HG03521 (cell line): ENCODE measurements at regions not wholly inside any gene's neighbourhood (a gene's known extent, or its start where the extent isn't known, plus 50 kb on each side); places are given as distances from the start of the nearest gene placed in this dataset.

ENCODE experiments used
- ATAC-seq: cut with Tn5 transposase; IDR thresholded peaks from one replicate; pipeline ENCODE4 v1.9.1; 2021; ENCODE audit warnings: mild to moderate bottlenecking, moderate library complexity; ENCODE audit not compliant: unreplicated experiment

DNA sequence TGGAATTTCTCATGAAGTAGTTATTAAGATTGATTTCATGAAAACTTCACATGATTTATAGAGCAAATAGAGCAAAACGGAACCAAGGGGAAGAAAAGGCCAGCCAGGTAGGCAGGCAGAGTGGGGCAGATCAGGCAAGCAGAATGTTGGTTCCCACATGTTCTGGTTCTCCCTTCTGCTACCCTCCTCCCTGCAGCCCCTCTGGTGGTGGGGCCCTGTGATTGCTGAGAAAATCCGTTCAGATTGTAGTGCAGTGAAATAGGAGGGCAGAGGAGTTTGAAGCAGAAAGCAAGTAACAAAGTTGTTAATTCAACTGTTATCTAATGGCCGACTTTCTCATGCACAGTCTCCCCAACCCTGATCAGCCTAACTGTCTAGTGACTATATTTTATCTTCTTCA lies 185.3 kb downstream of the MID1IP1 start:
- no peak for ATAC-seq

DNA sequence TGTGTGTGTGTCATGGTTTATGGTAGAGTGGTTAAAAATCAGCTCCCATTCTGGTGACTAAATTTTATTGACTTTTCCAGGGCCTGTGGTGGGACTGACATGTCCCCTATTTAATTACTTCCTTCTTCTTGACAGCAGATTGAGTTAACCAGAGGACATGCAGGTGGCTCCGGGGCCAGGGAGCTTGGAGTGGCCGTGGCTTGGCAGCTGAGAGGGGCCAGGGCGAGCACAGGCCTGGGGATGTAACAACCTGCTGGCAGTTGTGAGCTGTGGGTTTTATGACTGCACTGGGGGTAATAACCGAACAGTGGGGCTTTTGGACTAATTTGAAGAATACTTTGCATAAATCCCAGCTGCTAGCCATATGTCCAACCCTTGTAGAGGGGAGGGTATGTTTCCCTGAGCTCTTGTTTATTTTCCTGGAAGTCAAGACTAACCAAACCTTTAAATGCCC lies 186.0 kb downstream of the MID1IP1 start:
- ATAC-seq = no peak

DNA sequence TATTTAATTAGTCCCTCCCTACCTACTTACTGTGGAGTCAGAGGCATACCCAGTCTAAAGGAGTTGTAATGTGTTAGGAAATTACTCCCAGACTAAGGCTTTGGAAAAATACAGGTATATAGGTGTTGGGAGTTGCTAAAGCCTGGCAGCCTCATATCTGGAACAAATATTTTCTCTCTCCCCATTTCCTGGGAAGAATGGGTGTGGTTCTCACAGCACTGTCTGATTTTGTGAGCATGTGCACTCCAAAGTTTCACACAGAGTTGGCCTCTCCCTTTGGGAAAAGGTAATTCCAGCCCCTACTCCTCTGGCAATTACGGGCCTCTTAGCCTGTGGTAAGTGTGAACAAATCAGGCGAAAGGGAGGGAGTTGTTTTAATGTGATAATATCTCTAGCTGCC lies 187.0 kb downstream of the MID1IP1 start:
- no peak for ATAC-seq

DNA sequence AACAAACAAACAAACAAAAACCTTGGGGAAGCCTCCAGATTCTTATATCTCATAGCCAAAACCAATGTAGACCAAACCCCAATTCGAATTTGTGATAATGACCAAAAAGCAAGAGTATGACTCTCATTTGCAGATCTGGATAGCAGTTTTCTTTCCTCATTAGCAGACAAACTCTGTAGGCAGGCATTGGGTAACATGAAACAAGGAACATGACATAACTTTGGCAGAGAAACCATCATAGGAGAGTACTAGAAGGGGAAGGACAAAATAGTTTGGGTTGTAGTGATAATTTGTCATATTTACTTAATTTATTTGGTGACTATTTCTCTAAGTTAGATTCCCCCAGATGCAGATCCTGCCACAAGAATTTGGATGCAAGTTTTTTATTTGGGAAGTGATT lies 187.8 kb downstream of the MID1IP1 start:
- no peak for ATAC-seq

DNA sequence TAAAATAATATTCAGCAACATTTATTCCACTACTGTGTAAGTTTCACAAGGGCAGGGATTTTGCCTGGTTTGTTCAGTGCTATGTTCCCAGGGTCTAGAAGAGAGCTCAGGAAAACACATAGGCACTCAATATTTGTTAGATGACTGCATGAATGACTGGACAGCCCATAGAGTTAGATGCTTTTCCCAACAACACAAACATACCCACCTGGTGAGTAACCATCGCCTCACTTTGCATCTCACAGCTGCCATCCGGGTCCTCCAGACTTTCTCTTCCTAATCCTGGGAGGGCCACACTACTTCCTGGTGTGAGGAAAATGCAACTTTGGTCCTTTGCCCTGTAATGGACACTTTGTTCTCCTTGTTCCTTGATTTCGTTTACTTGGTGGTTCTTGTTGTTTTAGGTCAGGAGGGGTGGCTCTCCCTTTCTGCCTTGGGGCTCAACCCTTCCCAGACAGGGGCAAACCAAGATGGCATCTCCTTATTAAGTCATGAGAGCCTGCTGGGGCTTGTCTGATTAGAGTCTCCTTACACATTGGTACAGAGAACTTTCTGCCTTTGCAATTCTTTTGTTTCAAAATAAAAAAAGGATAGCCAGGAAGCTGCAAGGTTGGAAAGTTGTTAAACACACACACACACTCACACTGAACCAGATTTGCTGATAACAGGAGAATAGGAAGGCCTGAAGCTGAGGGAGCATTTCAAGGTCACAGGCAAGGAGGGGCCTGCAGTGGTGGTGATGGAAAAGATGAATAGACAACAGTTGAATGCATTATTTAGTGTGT lies 190.6 kb downstream of the MID1IP1 start:
- no peak for ATAC-seq

DNA sequence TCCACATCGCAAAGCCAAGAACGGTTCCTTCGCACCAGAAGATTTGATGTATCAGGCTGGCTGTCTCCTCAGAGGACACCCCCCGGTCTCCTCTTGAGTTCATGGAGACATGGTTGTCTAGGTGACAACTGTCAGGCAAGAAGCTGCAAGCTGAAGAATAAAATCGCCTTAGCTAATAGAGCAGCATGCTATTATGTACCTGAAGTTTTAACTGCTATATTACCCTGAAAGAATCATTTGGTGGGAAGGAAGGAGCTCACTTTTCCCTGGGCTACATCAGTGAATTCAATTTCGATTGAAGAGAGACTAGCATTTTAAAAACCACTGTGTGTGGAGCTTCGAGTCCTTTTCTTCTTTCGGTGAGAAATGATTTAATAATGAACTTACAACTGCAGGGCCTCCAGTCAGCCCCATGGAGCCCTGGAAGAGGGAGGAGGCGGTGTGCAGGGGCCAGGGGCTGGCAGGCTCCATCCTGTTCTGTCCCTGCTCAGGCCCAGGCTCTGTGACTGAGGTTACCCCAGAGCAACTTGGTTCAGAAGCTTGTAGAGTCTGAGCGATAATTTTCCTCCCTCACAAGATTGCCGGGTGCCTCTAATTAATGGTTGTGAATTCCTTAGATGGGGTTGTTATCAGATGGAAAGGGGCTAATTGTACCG lies 191.3 kb downstream of the MID1IP1 start:
- no peak for ATAC-seq

DNA sequence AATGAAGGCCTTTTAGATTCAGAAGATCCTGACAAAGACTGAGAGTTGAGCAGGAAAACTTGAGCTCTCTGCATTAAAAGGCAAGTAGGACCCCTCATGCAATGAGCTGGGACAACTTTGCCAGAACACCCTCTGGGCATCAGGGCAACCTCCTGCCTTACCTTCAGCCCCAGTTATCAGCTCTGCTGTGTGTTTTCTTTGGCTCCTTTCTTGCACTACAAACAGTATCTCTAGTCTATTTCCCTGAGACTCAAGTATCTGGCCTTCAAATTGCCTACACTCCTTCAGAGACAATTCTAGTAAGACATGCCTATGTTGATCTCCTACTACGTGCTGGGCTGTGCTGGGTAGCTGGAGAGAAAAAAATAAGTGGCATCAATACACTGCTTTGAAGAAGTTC lies 192.2 kb downstream of the MID1IP1 start:
- ATAC-seq = no peak

DNA sequence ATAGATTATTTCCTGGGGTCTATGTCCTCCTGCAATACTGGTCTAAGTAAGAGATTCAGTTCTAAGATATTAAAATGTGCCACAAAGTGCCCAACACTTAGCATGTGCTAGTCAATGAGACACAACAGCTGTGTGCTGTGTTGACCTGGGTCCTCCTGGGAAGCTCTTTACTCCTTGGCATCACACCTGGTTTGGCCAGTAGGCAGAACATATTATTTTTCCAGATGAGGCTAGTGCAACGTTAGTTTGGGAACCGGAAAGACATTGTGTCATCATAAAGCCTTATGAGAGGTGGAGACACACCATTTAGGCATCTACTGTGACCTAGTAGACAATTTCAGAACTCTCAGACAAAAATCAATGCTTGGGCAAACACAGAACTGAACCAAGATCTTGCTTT lies 197.8 kb downstream of the MID1IP1 start:
- ATAC-seq = no peak

DNA sequence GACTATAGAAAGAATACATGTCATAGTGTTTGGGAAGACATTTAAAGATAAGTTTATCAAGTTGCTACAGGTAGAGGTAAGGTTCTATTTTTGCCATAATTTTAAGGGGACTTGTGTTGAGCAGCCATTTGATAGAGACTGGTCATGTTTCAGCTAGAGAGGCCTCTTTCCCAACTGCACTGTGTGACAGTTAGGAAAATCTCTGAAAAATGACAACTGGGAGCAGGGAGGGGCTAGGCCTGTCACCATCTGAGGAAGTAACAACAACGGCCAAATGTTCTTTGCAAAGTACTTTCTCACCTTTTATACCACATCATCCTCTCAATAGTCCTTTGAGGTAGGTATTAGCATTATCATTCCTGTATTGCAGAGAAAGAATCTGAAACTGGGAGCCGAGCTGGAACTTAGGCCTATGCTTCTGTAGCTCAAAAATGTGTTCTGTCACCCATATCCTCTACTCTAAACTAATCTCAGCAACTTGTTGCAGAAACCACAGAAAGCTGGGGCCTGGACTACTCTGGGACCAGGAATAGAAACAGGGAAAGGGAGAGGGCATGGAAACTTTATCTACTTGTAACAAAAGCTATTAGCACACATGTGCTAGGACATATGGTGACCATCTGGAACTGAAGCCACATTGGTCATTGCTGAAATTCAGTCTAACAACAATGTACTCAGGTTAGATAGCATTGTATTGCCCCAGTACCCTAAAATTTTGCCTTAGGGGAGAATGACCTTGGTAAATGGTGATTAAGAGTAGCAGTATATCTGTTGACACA lies 198.9 kb downstream of the MID1IP1 start:
- no peak for ATAC-seq

DNA sequence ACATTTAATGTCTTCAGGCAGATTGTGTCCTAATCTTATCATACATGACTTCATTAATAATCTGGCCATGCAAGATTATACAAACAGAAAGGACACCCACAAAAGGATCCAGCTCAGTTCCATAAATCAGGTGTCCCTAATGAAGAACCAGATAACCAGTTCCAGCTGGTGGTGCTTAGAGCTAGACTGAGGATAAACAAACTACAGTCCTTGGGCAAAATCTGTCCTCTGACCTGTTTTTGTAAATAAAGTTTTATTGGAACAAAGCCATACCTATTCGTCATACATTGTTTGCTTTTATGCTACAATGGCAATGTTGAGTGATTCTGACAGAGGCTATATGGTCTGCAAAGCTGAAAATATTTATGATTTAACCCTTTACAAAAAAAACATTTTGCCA lies 199.5 kb downstream of the MID1IP1 start:
- ATAC-seq = no peak

DNA sequence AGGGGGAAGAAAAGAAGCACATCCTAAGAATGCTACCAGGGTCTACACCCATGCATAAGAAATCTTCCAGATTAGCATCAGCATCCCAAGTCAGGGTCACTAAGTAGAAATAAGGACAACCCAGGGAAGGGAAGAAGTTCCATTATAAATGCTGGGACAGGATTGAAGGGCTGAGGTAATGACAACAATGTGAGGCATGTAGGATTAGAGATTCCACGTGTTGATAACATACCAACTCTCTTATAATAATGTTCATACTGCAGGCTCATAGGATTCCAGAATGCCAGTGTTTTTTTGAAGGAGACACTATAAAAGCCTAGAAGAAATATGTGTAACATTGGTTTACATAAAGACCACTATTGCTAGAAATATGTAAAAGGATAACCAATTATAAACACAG lies 201.2 kb downstream of the MID1IP1 start:
- no peak for ATAC-seq

DNA sequence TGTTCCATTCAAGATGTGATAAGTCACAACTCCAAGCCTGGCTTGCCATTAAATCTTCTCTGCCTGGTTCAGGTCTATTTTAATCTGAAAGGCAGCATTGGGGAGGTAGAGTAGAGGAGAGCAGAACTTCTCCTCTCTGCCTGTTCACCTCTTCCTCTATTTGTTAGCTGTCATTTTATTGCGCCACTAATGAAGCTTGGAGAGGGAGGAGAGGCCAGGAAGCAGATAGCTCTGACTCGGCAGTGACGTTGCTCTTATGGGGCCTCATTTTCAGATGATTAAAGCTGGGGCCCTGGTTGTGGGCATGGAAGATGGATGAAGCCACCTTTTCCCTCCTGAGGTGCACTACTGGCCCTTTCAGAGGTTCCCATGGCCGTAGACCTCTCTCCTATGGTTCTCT lies 207.3 kb downstream of the MID1IP1 start:
- no peak for ATAC-seq

DNA sequence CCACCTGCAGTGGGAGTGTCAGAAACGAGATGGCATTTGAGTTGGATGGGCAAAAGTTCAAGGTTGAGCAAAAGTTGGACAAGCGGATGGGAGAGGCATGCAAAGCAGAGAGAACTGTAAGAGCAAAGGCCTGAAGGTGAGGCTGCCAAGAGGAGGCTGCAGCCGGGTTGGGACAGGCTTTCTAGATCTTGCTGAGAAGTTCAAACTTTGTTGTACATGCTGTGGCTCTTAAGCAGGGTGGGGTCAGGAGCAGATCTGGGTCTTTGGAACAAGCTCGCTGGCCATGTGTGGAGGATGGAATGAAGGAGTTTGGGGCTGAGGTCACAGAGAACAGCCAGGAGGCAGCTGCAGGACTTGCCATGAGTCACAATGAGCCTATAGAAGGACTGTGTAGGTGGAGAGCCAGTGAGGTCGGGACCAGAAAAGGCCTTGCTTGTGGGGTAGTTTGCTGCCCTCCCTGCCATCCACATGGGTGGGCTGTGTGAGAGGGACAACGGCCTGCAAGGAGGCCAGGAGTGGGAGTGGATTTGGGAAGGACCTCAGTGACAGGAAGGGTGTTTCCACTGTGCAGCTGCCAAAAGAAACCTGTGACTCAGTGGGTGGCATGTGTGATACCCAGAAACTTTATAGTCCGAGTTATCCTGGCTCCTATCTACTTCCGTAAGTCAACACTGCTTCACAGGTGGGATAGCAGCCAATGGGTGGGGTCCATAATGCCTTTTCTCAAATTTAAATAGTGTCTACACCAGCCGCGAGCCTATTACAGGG lies 210.4 kb downstream of the MID1IP1 start:
- no peak for ATAC-seq

DNA sequence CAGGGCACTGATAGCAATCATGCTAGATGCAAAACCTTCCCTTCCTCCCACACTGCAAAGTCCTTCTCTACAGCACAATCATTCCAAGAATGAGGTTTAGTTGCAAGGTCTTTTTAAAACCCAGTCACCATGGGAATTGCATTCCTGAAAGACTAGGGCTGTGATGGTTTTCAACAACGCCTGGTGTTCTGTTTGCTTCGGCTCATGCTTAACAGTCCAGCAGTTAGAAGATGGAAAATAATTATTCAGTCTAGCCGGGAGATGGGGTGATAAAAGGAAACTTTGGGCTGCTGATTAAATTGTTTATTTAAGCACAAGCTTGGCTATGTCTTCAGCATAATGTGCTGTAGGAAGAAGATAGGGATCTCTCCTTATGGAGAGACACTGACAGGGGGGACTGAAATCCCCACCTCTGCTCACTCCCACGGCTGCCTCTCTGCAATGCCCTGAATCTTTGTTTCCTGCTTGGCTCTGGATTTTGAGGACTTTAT lies 211.4 kb downstream of the MID1IP1 start:
- ATAC-seq = no peak

DNA sequence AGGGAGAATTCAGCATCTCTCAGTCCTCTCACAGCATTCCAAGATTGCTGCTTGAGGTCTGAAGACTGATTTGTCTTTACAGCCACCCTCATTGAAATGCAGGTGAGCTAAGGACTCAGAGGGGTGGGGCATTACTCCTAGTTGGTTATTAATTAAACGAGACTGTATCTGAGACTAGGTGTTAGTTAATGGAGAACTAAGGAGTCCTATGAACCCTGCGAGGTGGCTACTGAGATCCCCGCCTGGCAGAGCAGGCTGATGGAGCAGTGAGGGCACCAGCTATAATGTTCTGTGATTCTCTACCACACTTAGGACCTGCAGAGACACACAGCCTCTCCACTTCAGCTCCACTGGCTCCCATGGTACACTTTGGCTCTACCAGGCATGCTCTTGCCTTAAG lies 215.3 kb downstream of the MID1IP1 start:
- ATAC-seq = no peak

DNA sequence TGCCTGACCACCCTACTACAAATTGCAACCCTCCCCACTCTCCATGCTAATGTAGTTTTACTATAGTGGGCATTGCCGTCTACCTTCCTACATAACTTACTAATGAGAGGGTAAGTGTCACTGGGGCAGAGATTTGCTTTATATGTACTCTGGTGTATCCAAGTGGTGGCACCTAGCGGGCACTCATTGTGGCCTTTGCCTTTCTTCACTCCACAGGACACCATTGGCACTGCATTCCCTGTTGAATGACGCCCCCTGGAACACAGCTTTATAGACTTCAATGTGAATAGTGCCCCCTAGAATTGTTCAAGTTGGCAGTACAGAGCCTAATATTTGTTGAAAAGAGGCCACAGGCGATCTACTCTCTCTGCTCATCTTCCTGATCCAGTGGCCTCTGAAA lies 215.8 kb downstream of the MID1IP1 start:
- ATAC-seq = no peak

DNA sequence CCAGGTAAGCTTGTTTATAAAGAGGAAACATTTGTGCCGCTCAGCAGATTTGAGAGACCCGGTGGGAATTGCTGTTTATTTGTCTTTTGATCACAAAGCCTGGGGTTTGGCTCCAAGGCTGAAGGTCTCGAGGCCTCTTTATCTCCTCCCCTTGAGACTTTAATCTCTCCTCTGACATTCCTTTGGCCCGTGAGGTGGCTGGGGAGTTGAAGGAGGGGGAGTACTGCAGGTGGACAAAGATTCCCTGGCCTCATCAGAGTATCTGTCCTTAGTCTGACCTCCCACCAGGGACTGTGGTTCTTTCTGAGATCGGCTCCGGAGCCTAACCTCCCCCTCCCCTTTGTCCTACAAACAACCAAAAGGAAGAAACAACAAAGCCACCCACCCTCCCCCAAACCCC lies 216.5 kb downstream of the MID1IP1 start:
- no peak for ATAC-seq

DNA sequence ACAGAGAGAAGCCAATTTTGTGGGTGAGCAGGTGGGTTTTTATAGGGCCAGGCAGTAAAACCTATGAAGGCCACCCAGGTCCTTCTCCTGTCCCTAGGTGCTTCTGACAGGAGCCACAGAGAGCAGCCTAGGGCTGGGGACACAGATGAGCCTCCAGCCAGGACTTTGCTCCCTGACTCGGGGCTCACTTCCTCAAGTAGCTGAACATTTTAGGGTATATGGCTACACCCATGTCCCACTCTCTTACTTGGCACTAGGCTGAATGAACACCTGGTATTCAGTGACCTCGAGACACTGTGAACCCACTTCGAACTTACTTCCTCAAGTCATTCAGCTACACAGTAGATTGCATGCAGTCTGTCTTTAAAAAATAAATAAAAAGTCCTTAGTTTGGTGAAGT lies 217.3 kb downstream of the MID1IP1 start:
- no peak for ATAC-seq

DNA sequence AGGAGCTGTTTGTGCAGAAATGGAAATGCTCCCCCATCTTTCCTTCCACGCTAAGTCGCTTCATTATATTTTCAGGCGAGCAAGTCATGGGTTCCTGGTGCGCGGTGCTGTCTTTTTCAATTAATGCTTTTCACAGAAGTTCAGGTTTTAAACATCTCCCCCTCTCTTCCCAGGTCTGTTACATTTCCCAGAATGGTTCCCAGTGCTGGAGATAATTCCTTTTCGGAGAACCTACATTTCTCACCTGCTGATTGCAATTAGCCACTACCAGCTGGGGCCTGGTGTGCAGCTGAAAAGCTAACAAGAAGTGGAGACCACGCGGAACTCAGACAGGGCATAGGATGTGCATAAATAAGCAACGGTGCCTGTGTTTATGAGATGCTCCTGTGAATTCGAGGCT lies 217.8 kb downstream of the MID1IP1 start:
- no peak for ATAC-seq

DNA sequence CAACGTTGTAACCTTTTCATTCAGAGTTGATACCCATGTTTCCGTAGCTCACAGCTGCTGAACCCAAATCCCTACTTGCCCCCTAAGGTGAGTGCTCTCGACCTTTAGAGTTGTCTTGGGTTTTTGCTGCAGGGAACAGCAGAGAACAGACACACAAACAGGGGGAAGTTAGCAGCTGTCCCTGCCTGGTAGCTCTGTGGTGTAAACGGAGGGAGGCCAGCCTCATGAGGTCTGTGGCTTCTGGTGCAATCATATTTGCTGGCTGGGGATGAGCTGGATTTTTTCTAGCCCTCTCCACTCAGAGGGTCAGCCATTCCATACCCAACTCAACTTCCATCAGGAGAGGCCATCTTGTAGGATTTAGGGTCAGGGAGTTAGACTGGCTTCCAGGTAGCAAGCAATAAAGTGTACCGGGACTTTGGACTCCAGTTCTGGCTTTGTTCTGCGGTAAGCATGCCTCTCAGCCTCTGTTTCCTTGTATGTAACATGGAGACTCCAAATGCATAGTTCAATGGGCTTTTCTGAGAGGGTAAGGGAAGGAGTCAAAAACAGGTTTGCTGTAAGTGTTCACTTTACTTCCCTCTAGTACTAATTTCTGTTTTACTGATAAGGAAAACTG lies 218.9 kb downstream of the MID1IP1 start:
- ATAC-seq = no peak

DNA sequence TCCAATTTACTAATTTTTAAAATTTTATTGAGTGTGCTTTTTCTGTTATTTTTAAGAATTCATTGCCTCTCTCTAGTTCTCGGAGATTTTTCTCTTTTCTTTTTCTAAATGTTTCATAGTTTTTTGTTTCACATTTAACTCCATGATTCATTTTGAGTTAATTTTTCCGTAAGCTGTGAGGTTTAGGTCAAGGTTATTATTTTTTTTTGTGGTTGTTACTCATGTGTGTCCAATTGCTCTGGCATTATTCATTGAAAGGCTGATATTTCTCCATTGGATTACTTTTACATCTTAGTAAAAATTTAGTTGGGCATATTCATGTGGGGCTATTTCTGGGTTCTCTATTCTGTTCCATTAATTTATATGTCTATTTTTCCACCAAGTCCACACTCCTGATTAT lies 220.8 kb downstream of the MID1IP1 start:
- ATAC-seq = no peak
